HCEC 1CT (cell line): ENCODE measurements at regions not wholly inside any gene's neighbourhood (a gene's known extent, or its start where the extent isn't known, plus 50 kb on each side); places are given as distances from the start of the nearest gene placed in this dataset.

Source experiments
- DNase-seq: peaks from one replicate; pipeline ENCODE4 v3.0.0-alpha.2; 2017

GRCh38 chr1:214935258-214935657 lies 147.3 kb upstream of the KCNK2 start:
- no peak for DNase-seq

- DNase-seq = no peak
Observed at GRCh38 chr1:214939180-214939579, 143.4 kb upstream of the KCNK2 start.

- DNase-seq = no peak
Observed at GRCh38 chr1:214941061-214941460, 141.5 kb upstream of the KCNK2 start.

GRCh38 chr1:214943054-214943453 lies 139.5 kb upstream of the KCNK2 start:
- DNase-seq = no peak

GRCh38 chr1:214946615-214947014 lies 135.9 kb upstream of the KCNK2 start:
- DNase-seq = no peak

- DNase-seq = peak; percentile 13
Observed at GRCh38 chr1:214952648-214953047, 129.9 kb upstream of the KCNK2 start.

GRCh38 chr1:214953901-214954616 lies 128.5 kb upstream of the KCNK2 start:
- no peak for DNase-seq

GRCh38 chr1:214954617-214954949 lies 128.0 kb upstream of the KCNK2 start:
- DNase-seq = no peak

- DNase-seq = peak; percentile 99
Observed at GRCh38 chr1:214957330-214958137, 125.0 kb upstream of the KCNK2 start.

GRCh38 chr1:214958486-214958885 lies 124.1 kb upstream of the KCNK2 start:
- peak; percentile 10 for DNase-seq

GRCh38 chr1:214966346-214966745 lies 116.2 kb upstream of the KCNK2 start:
- no peak for DNase-seq

GRCh38 chr1:214967865-214968575 lies 114.5 kb upstream of the KCNK2 start:
- peak; percentile 66 for DNase-seq

GRCh38 chr1:214970016-214970415 lies 112.5 kb upstream of the KCNK2 start:
- DNase-seq = peak; percentile 33

- DNase-seq = no peak
Observed at GRCh38 chr1:214971071-214971470, 111.5 kb upstream of the KCNK2 start.

GRCh38 chr1:214974002-214974401 lies 108.5 kb upstream of the KCNK2 start:
- DNase-seq = no peak

- no peak for DNase-seq
Observed at GRCh38 chr1:214976665-214977064, 105.9 kb upstream of the KCNK2 start.

GRCh38 chr1:214977110-214977509 lies 105.4 kb upstream of the KCNK2 start:
- no peak for DNase-seq

GRCh38 chr1:214977700-214978374 lies 104.7 kb upstream of the KCNK2 start:
- DNase-seq = no peak

GRCh38 chr1:214979191-214979590 lies 103.3 kb upstream of the KCNK2 start:
- DNase-seq = no peak

- no peak for DNase-seq
Observed at GRCh38 chr1:214980921-214981320, 101.6 kb upstream of the KCNK2 start.

- DNase-seq = peak; percentile 57
Observed at GRCh38 chr1:214983126-214983869, 99.2 kb upstream of the KCNK2 start.

GRCh38 chr1:214989341-214989740 lies 93.2 kb upstream of the KCNK2 start:
- DNase-seq = peak; percentile 63
